CD4-positive, alpha-beta T cell treated with Interleukin-4 for 1 hour (primary cell): ENCODE measurements at regions not wholly inside any gene's neighbourhood (a gene's known extent, or its start where the extent isn't known, plus 50 kb on each side); places are given as distances from the start of the nearest gene placed in this dataset.
A peak's percentile ranks its signal among the peaks of the same experiment; 100 is the strongest.

Experiments used
- DNase-seq, 2 donors: peaks; one replicate each; pipeline ENCODE4 v3.0.0-alpha.2; 2020 to 2022

- no peak for DNase-seq
Measured at GRCh38 chr17:55580596-55581133, 69.4 kb upstream of the SMIM36 start.

GRCh38 chr17:55577687-55578086, 66.4 kb upstream of the SMIM36 start:
- DNase-seq: peak; percentile 22 to 40

GRCh38 chr17:55576996-55577586, 65.8 kb upstream of the SMIM36 start:
- DNase-seq: peak; percentile 49

- DNase-seq: no peak
Measured at GRCh38 chr17:55576237-55576995, 65.2 kb upstream of the SMIM36 start.

- DNase-seq: no peak
Measured at GRCh38 chr17:55575058-55575636, 63.9 kb upstream of the SMIM36 start.

GRCh38 chr17:55572599-55572998, 61.3 kb upstream of the SMIM36 start:
- DNase-seq: no peak

GRCh38 chr17:55572139-55572538, 60.9 kb upstream of the SMIM36 start:
- DNase-seq: no peak

GRCh38 chr17:55571095-55571494, 59.8 kb upstream of the SMIM36 start:
- DNase-seq: no peak

GRCh38 chr17:55570391-55570790, 59.1 kb upstream of the SMIM36 start:
- DNase-seq: no peak

GRCh38 chr17:55567240-55568214, 56.3 kb upstream of the SMIM36 start:
- DNase-seq: no peak

- no peak for DNase-seq
Measured at GRCh38 chr17:55564081-55564480, 52.8 kb upstream of the SMIM36 start.

GRCh38 chr17:55563363-55563762, 52.1 kb upstream of the SMIM36 start:
- DNase-seq: no peak

GRCh38 chr17:55561973-55562495, 50.8 kb upstream of the SMIM36 start:
- no peak for DNase-seq

GRCh38 chr17:55561316-55561972, 50.2 kb upstream of the SMIM36 start:
- DNase-seq: no peak
